ENCODE measurements at regions not wholly inside any gene's neighbourhood (a gene's known extent, or its start where the extent isn't known, plus 50 kb on each side); places are given as distances from the start of the nearest gene placed in this dataset.

GRCh38 chr7:54477083-54477482 lies 65.1 kb upstream of the VSTM2A start:
- Histone ChIP-seq H3K4me1 (ENCODE audit: insufficient read depth, low read length, poor library complexity, severe bottlenecking) (no peaks in the 10 kb centered on the region), H3K9ac (ENCODE audit: low read depth, low read length, poor library complexity, severe bottlenecking) (no peak overlapping the region), H4K20me1 (ENCODE audit: insufficient read depth, low read length, poor library complexity, severe bottlenecking) (no peaks in the 10 kb centered on the region), H3K9me3 (ENCODE audit: insufficient read depth, low read depth, low read length) (no peaks in the 10 kb centered on the region), H3K36me3 (ENCODE audit: insufficient read depth, low read length) (no peaks in the 10 kb centered on the region), H3K79me2 (ENCODE audit: insufficient read depth, low read length) (no peaks in the 10 kb centered on the region), H3K4me2 (ENCODE audit: low read depth, low read length, poor library complexity, severe bottlenecking) (no peak overlapping the region), H3K27me3 (ENCODE audit: insufficient read depth, low read length, poor library complexity, severe bottlenecking) (no peaks in the 10 kb centered on the region), H3K4me3 (ENCODE audit: low read length, poor library complexity, severe bottlenecking) (no peak overlapping the region), H3K9me2 (replicated peaks; ENCODE audit: low read depth, low read length) (no peaks in the 10 kb centered on the region), H3F3A (ENCODE audit: low read depth) (no peaks in the 10 kb centered on the region), H2AFZ (ENCODE audit: low read length) (no peak overlapping the region)
- no peak for TF ChIP-seq CTCF (conservative IDR thresholded peaks at IDR 0.05; ENCODE audit: low read length)
- TF ChIP-seq EZH2phosphoT487 (IDR thresholded peaks at IDR 0.05; ENCODE audit: borderline replicate concordance): no peak

- Histone ChIP-seq H3K4me1 (ENCODE audit: insufficient read depth, low read length, poor library complexity, severe bottlenecking) (no peaks in the 10 kb centered on the region), H3K4me2 (ENCODE audit: low read depth, low read length, poor library complexity, severe bottlenecking) (no peak overlapping the region), H3K36me3 (ENCODE audit: insufficient read depth, low read length) (no peaks in the 10 kb centered on the region), H4K20me1 (ENCODE audit: insufficient read depth, low read length, poor library complexity, severe bottlenecking) (no peaks in the 10 kb centered on the region), H3K27me3 (ENCODE audit: insufficient read depth, low read length, poor library complexity, severe bottlenecking) (no peaks in the 10 kb centered on the region), H2AFZ (ENCODE audit: low read length) (no peak overlapping the region), H3K79me2 (ENCODE audit: insufficient read depth, low read length) (no peaks in the 10 kb centered on the region), H3K9me3 (ENCODE audit: insufficient read depth, low read depth, low read length) (no peaks in the 10 kb centered on the region), H3K9ac (ENCODE audit: low read depth, low read length, poor library complexity, severe bottlenecking) (no peak overlapping the region), H3K9me2 (replicated peaks; ENCODE audit: low read depth, low read length) (no peaks in the 10 kb centered on the region), H3K4me3 (ENCODE audit: low read length, poor library complexity, severe bottlenecking) (no peak overlapping the region), H3F3A (ENCODE audit: low read depth) (no peaks in the 10 kb centered on the region)
- no peak for TF ChIP-seq CTCF (conservative IDR thresholded peaks at IDR 0.05; ENCODE audit: low read length)
- TF ChIP-seq EZH2phosphoT487 (IDR thresholded peaks at IDR 0.05; ENCODE audit: borderline replicate concordance): no peak
These were observed 58.7 kb upstream of the VSTM2A start for GRCh38 chr7:54483523-54483922.

GRCh38 chr7:54485044-54485443 lies 57.1 kb upstream of the VSTM2A start:
- H3K9ac ChIP-seq (ENCODE audit: low read depth, low read length, poor library complexity, severe bottlenecking): no peak overlapping the region
- no peaks in the 10 kb centered on the region for H4K20me1 ChIP-seq (ENCODE audit: insufficient read depth, low read length, poor library complexity, severe bottlenecking)
- no peaks in the 10 kb centered on the region for H3K36me3 ChIP-seq (ENCODE audit: insufficient read depth, low read length)
- no peaks in the 10 kb centered on the region for H3K9me2 ChIP-seq (replicated peaks; ENCODE audit: low read depth, low read length)
- H3K4me2 ChIP-seq (ENCODE audit: low read depth, low read length, poor library complexity, severe bottlenecking): no peak overlapping the region
- H3K27me3 ChIP-seq (ENCODE audit: insufficient read depth, low read length, poor library complexity, severe bottlenecking): no peaks in the 10 kb centered on the region
- no peaks in the 10 kb centered on the region for H3F3A ChIP-seq (ENCODE audit: low read depth)
- no peaks in the 10 kb centered on the region for H3K9me3 ChIP-seq (ENCODE audit: insufficient read depth, low read depth, low read length)
- no peaks in the 10 kb centered on the region for H3K79me2 ChIP-seq (ENCODE audit: insufficient read depth, low read length)
- TF ChIP-seq CTCF (conservative IDR thresholded peaks at IDR 0.05; ENCODE audit: low read length) (no peak), EZH2phosphoT487 (IDR thresholded peaks at IDR 0.05; ENCODE audit: borderline replicate concordance) (no peak)
- no peak overlapping the region for H3K4me3 ChIP-seq (ENCODE audit: low read length, poor library complexity, severe bottlenecking)
- no peaks in the 10 kb centered on the region for H3K4me1 ChIP-seq (ENCODE audit: insufficient read depth, low read length, poor library complexity, severe bottlenecking)
- H2AFZ ChIP-seq (ENCODE audit: low read length): no peak overlapping the region

Measured in Loucy (cell line).